IMR-90 (cell line): ENCODE measurements at regions not wholly inside any gene's neighbourhood (a gene's known extent, or its start where the extent isn't known, plus 50 kb on each side); places are given as distances from the start of the nearest gene placed in this dataset.

ENCODE experiments used
- ATAC-seq: fragments of 200-7000 bp; cut with Tn5 transposase; 2 replicates; pipeline ENCODE4 v1.9.1; 2020; ENCODE audit warnings: low read depth, mild to moderate bottlenecking, moderate library complexity
- BruUV-seq: library from RNA; stranded (reverse); fragments of 400-500 nt; replicated peaks from 2 replicates; lab custom pipeline; 2021; lab: Mats Ljungman, UMichigan
- CTCF ChIA-PET: fragments of 300-600 bp; formaldehyde crosslinking; extraction: SDS; loops from one replicate; lab custom pipeline; 2021; ENCODE audit warnings: antibody characterized with exemption; lab: Yijun Ruan, JAX
- POLR2A ChIA-PET: fragments of 300-600 bp; sonication (Branson Sonifier 250); formaldehyde crosslinking; loops from one replicate; lab custom pipeline; 2022; ENCODE audit warnings: antibody characterized with exemption; ENCODE audit not compliant: unreplicated experiment; lab: Charles Lee
- DNase-seq: peaks from one replicate; pipeline ENCODE4 v3.0.0; 2013
- H2AFZ ChIP-seq: replicated peaks from 2 replicates; pipeline ENCODE3; 2013; ENCODE audit warnings: low read length, mild to moderate bottlenecking; ENCODE audit not compliant: poor library complexity
- H2AK5ac ChIP-seq: 2 replicates; pipeline ENCODE4 v1.6.1; 2013; ENCODE audit warnings: low read depth, low read length, inconsistent platforms
- H2AK9ac ChIP-seq: replicated peaks from 2 replicates; pipeline ENCODE3; 2013; ENCODE audit warnings: mild to moderate bottlenecking, low read depth, low read length, moderate library complexity; ENCODE audit not compliant: poor library complexity
- H2BK120ac ChIP-seq: 2 replicates; pipeline ENCODE4 v1.6.1; 2013; ENCODE audit warnings: low read depth, low read length, inconsistent platforms
- H2BK15ac ChIP-seq: 3 replicates; pipeline ENCODE4 v1.6.1; 2013; ENCODE audit warnings: low read depth, low read length, inconsistent platforms
- H2BK20ac ChIP-seq: 2 replicates; pipeline ENCODE4 v1.6.1; 2013; ENCODE audit warnings: low read depth, mild to moderate bottlenecking, inconsistent platforms, low read length, moderate library complexity
- H2BK5ac ChIP-seq: 2 replicates; pipeline ENCODE4 v1.6.1; 2013; ENCODE audit warnings: mild to moderate bottlenecking, low read depth, low read length, inconsistent platforms; ENCODE audit not compliant: poor library complexity, severe bottlenecking
- H3K14ac ChIP-seq: replicated peaks from 2 replicates; pipeline ENCODE4 v1.6.1; 2013; ENCODE audit warnings: low read depth, low read length, inconsistent platforms
- H3K18ac ChIP-seq: 2 replicates; pipeline ENCODE4 v1.6.1; 2013; ENCODE audit warnings: low read depth, low read length, control low read depth
- H3K23ac ChIP-seq: 2 replicates; pipeline ENCODE4 v1.6.1; 2013; ENCODE audit warnings: low read depth, low read length, inconsistent platforms
- H3K27ac ChIP-seq: 2 replicates; pipeline ENCODE4 v1.5.1; 2013; ENCODE audit warnings: mild to moderate bottlenecking, control low read depth, low read length; ENCODE audit not compliant: insufficient read depth
- H3K27me3 ChIP-seq: 2 replicates; pipeline ENCODE4 v1.6.1; 2013; ENCODE audit warnings: low read length; ENCODE audit not compliant: control insufficient read depth, insufficient read depth
- H3K36me3 ChIP-seq: 2 replicates; pipeline ENCODE4 v1.6.1; 2013; ENCODE audit warnings: low read length, mixed read lengths; ENCODE audit not compliant: control insufficient read depth, insufficient read depth
- H3K4ac ChIP-seq: 2 replicates; pipeline ENCODE4 v1.6.1; 2013; ENCODE audit warnings: low read depth, low read length, inconsistent platforms
- H3K4me1 ChIP-seq: 2 replicates; pipeline ENCODE4 v1.6.1; 2013; ENCODE audit warnings: low read length, mixed read lengths; ENCODE audit not compliant: control insufficient read depth, insufficient read depth
- H3K4me2 ChIP-seq: 2 replicates; pipeline ENCODE4 v1.6.1; 2013; ENCODE audit warnings: low read depth, mild to moderate bottlenecking, control low read depth, low read length, moderate library complexity
- H3K4me3 ChIP-seq: 2 replicates; pipeline ENCODE4 v1.5.1; 2013; ENCODE audit warnings: low read depth, mild to moderate bottlenecking, control low read depth, low read length, moderate library complexity; ENCODE audit not compliant: insufficient read depth
- H3K56ac ChIP-seq: 2 replicates; pipeline ENCODE4 v1.6.1; 2013; ENCODE audit warnings: low read length, inconsistent platforms; ENCODE audit not compliant: insufficient read depth; ENCODE audit errors: extremely low read depth
- H3K79me1 ChIP-seq, 2 experiments: 2 replicates each; pipeline ENCODE4 v1.6.1; 2013; ENCODE audit warnings: low read length in 2 of 2, inconsistent platforms in 1 of 2, low read depth in 1 of 2
- H3K9ac ChIP-seq: 2 replicates; pipeline ENCODE4 v1.6.1; 2013; ENCODE audit warnings: low read depth, low read length, control low read depth
- H3K9me1 ChIP-seq: 2 replicates; pipeline ENCODE4 v1.6.1; 2013; ENCODE audit warnings: low read length, inconsistent platforms; ENCODE audit not compliant: insufficient read depth
- H3K9me3 ChIP-seq: 2 replicates; pipeline ENCODE4 v1.6.1; 2013; ENCODE audit warnings: low read length; ENCODE audit not compliant: control insufficient read depth, insufficient read depth
- H4K20me1 ChIP-seq: 2 replicates; pipeline ENCODE4 v1.6.1; 2013; ENCODE audit warnings: low read length, inconsistent platforms; ENCODE audit not compliant: insufficient read depth
- H4K5ac ChIP-seq: 2 replicates; pipeline ENCODE4 v1.6.1; 2013; ENCODE audit warnings: mild to moderate bottlenecking, low read depth, low read length, control low read depth
- H4K8ac ChIP-seq, 2 experiments: 2 replicates each; pipeline ENCODE4 v1.6.1; 2013; ENCODE audit warnings: low read depth in 2 of 2, low read length in 2 of 2, control low read depth in 1 of 2, inconsistent platforms in 1 of 2
- H4K91ac ChIP-seq: 2 replicates; pipeline ENCODE4 v1.6.1; 2013; ENCODE audit warnings: low read depth, low read length, inconsistent platforms; ENCODE audit not compliant: insufficient read depth
- CEBPB ChIP-seq: IDR thresholded peaks from 2 replicates; pipeline ENCODE4 v1.6.1; 2012; ENCODE audit warnings: low read depth, low read length, improper control_type of control experiment
- RFX5 ChIP-seq: IDR thresholded peaks from 2 replicates; pipeline ENCODE4 v1.8.0; 2012; ENCODE audit warnings: low read depth, mild to moderate bottlenecking, low read length, moderate library complexity
- WGBS, 2 experiments: methylation state at CpG; one replicate each; pipeline versions ENCODE4 v1.1.5 to v1.1.7; 2013; ENCODE audit warnings: missing lambda C conversion rate in 2 of 2; ENCODE audit not compliant: insufficient read length in 1 of 2; ENCODE audit errors: extremely low coverage in 2 of 2; 5-methylcytosine and 5-hydroxymethylcytosine counted together
- dilution Hi-C: fragments of 300-500 bp; cut with HindIII; formaldehyde crosslinking; loops from one replicate; pipeline ENCODE4 v1.14.3; 2018; ENCODE audit warnings: low sequenced_read_pairs; ENCODE audit not compliant: unreplicated experiment
- in situ Hi-C: fragments of 300-500 bp; cut with MboI; formaldehyde crosslinking; loops from 3 replicates; pipeline ENCODE4 v1.14.3; 2019; ENCODE audit warnings: low sequenced_read_pairs, inconsistent platforms, mixed read lengths
- intact Hi-C: fragments of 100-400 bp; cut with micrococcal nuclease; formaldehyde crosslinking; loops from 2 replicates; pipeline ENCODE4 v1.10.0; 2022

DNA sequence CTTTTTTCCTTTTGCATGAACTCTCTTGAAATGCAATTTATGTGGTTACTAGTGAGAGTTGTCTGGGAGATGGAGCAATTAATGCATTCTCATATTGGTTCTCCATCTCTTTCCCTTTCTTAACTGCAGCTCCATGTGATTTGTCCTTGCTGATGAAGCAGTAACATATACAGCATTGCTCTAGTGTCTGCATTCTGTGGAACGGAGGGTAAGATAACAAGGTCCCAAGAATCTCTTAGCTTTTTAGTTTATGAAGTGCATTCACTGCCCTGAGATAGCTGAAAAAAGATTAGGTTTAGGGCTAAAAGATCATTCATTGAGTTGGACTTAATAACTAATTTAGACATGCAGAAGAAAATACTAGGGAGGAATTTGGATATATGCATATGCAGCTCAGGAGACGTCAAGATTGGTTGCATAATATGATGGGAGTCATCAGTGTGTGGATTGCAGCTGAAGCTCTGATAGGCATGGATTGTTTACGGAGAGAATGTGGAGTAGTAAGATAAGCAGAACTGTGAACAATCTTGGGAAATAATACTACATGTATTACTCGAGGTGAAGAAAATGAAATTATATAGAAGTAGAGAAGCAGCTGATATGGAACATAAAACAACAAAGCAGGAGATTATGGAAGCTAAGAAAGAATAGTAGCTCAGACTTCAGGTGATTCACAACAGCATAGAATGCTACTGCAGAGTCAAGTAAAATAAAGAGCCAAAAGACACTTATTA lies 404.7 kb downstream of the ARL4A start:
- intact Hi-C loops = loop anchor here (10.0 kb wide), 1 partner anchor 137 kb away; no protein-coding TSS in a partner anchor
- Histone ChIP-seq H3K4me2 (peak overlapping the region; percentile 70; the same call in 1 of the 2 replicates), H3K56ac (no peak overlapping the region), H3K36me3 (no peaks in the 10 kb centered on the region), H4K5ac (no peak overlapping the region), H2BK15ac (no peak overlapping the region), H2AK5ac (no peak overlapping the region), H4K91ac (no peak overlapping the region), H3K27ac (no peak overlapping the region), H3K18ac (no peak overlapping the region), H2BK120ac (no peak overlapping the region), H3K9me1 (no peaks in the 10 kb centered on the region), H2AK9ac (no peak overlapping the region), H3K4me3 (no peak overlapping the region), H3K4me1 (peaks cover 2% of the 10 kb centered on the region; the same call in 1 of the 2 replicates), H2BK20ac (no peak overlapping the region), H3K9me3 (no peaks in the 10 kb centered on the region), H3K14ac (no peak overlapping the region), H4K8ac (no peak overlapping the region), H2AFZ (no peak overlapping the region), H3K27me3 (no peaks in the 10 kb centered on the region), H2BK5ac (peak overlapping the region; percentile 7), H3K79me1 (no peaks in the 10 kb centered on the region), H4K20me1 (no peaks in the 10 kb centered on the region), H3K23ac (no peak overlapping the region), H3K9ac (no peak overlapping the region), H3K4ac (no peak overlapping the region)
- no TSS peak for BruUV-seq
- CTCF ChIA-PET = no interaction called here
- WGBS, 2 experiments = 14% methylated on average over 2 of the region's 4 CpGs; no CpG with 5 or more reads in 1 of the 2 experiments
- dilution Hi-C loops = no loop called here
- POLR2A ChIA-PET = no interaction called here
- peak; percentile 87 for DNase-seq
- ATAC-seq = peak; percentile 97
- TF ChIP-seq RFX5 = no peak
- TF ChIP-seq CEBPB = peak; percentile 95
- in situ Hi-C loops = no loop called here
